ENCODE measurements at regions not wholly inside any gene's neighbourhood (a gene's known extent, or its start where the extent isn't known, plus 50 kb on each side); places are given as distances from the start of the nearest gene placed in this dataset.

- no peak for TF ChIP-seq GATA2 (IDR thresholded peaks at IDR 0.05; ENCODE audit: low read depth, low read length)
- no peak for TF ChIP-seq GATA3 (IDR thresholded peaks at IDR 0.05; ENCODE audit: low read depth, low read length)
Observed at GRCh38 chr13:44163108-44163507, 210.5 kb upstream of the SERP2 start.
